GM18861 (cell line): ENCODE measurements at regions not wholly inside any gene's neighbourhood (a gene's known extent, or its start where the extent isn't known, plus 50 kb on each side); places are given as distances from the start of the nearest gene placed in this dataset.

Experiments used
- ATAC-seq: cut with Tn5 transposase; IDR thresholded peaks from one replicate; pipeline ENCODE4 v1.9.1; 2021; ENCODE audit not compliant: unreplicated experiment

GRCh38 chr10:55024713-55025112 lies 223.7 kb upstream of the PCDH15 start:
- ATAC-seq = no peak

- ATAC-seq = no peak
These were observed 218.4 kb upstream of the PCDH15 start for GRCh38 chr10:55019439-55019838.

- no peak for ATAC-seq
These were observed 212.3 kb upstream of the PCDH15 start for GRCh38 chr10:55013318-55013717.

DNA sequence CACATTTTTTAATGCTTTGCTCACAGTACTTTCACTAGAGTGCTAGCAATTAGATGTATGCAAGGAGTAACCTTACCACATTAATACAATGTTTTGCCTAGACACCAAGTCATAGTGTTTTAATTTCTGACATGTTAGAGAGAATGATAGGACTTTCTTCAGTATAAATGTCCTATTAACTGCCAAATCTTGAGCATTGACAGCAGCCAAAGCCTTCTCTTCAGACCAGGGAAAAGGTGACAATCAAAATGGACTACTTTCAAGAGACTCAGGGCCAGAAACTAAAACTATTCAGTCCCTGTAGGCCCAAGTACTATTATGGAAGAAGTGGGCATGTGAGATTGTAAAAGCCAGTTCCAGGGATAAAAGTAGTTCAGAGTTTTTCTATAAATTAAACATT lies 201.4 kb upstream of the PCDH15 start:
- ATAC-seq = no peak

- no peak for ATAC-seq
These were observed 200.4 kb upstream of the PCDH15 start for GRCh38 chr10:55001422-55001821.

GRCh38 chr10:54993148-54993547 lies 192.1 kb upstream of the PCDH15 start:
- ATAC-seq = no peak

- ATAC-seq = no peak
These were observed 184.7 kb upstream of the PCDH15 start for GRCh38 chr10:54985732-54986131.

DNA sequence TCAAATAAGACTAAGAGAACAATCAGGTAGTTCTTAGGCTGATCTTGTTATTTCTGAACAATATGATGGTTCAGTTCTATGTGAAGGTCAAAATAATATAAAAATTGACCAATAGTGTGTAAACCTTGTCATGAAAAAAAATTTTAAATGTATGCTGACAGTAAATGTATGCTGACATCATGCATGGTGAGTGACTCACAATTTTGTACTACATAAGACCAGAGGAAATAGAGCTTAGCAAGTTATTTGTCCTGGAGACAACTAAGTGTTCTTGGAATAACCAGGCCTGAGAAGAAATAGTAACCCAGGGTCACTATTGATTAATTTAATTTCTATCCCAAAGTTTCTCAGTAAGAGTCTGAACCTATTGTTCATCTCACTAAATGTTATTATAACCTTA lies 182.2 kb upstream of the PCDH15 start:
- no peak for ATAC-seq

- ATAC-seq = no peak
These were observed 161.3 kb upstream of the PCDH15 start for GRCh38 chr10:54962134-54962900.

DNA sequence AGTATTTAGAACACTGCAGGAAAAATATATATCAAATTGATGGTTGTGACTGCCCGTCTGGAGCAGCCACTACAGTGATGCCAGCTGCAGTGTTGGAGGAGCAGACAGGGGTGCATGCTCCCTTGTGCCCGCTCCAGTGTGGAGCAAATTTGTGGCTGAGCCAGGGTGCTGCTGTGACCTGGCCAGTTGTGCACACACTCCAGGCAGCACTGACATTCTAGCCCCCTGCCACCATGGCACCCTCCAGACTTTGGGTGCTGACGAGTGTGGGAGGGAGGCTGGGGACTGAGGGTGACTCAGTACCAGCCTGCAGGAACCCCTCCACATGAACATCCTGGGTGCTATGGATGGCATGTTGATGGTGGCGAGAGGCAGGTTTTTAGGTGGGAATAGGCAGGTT lies 160.0 kb upstream of the PCDH15 start:
- ATAC-seq = no peak

GRCh38 chr10:54958844-54959243 lies 157.8 kb upstream of the PCDH15 start:
- ATAC-seq = no peak

DNA sequence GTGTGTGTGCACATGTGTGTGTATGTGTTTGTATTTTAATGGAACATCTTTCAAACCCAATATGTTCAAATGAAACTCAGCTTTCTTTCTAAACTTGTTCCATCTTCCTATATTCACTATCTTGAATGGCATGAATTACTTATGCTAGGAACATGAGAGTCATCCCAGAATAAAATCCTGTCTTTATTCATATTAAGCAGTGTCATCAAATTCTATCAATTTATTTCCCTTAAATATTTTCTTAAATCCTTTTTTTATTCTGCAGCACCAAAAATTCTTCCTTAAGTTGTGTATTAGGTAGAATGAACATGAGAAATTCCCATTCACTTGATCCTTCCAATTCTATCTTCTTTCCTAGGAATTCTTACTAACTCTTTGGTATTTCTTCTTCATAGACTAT lies 146.6 kb upstream of the PCDH15 start:
- ATAC-seq = no peak

DNA sequence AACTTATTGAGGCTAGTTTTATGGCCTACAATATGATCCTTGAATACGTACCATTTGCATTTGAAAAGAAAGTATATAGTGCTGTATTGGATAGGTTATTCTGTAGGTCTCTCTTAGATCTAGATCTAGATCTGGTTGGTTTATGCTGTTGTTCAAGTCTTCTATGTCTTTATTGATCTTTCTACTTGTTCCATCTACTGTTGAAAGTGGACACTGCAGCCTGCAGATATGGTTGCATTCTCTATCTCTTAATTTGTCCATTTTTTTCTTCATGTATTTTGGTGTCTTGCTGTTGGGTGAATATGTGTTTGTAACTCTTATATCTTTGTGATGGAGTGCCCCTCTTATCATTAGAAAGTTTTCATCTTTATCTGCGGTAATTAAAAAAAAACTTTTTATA lies 139.4 kb upstream of the PCDH15 start:
- no peak for ATAC-seq

GRCh38 chr10:54914049-54914448 lies 113.0 kb upstream of the PCDH15 start:
- ATAC-seq = no peak

- no peak for ATAC-seq
These were observed 108.1 kb upstream of the PCDH15 start for GRCh38 chr10:54909165-54909564.

- no peak for ATAC-seq
These were observed 107.0 kb upstream of the PCDH15 start for GRCh38 chr10:54908019-54908418.

GRCh38 chr10:54906940-54907339 lies 105.9 kb upstream of the PCDH15 start:
- ATAC-seq = no peak

- no peak for ATAC-seq
These were observed 104.7 kb upstream of the PCDH15 start for GRCh38 chr10:54905578-54906192.

- no peak for ATAC-seq
These were observed 103.8 kb upstream of the PCDH15 start for GRCh38 chr10:54904833-54905232.

DNA sequence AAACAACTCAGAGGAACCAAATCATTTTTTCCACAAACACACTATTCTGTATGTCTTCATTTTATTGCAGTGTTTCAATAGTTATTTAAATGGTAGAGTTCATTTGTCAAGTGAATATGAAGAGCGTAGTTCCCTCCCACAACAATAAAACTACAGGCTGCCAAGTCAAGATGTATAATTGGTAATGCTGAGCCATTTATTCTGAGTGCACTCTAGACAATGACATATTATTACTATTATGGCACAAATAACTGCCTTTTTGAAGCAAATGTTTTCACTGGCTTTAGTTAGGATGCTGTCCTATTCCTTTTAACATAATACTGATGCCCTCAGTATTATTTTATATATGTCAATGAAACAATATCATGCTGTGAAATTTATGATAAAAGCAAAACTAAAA lies 102.7 kb upstream of the PCDH15 start:
- ATAC-seq = no peak

DNA sequence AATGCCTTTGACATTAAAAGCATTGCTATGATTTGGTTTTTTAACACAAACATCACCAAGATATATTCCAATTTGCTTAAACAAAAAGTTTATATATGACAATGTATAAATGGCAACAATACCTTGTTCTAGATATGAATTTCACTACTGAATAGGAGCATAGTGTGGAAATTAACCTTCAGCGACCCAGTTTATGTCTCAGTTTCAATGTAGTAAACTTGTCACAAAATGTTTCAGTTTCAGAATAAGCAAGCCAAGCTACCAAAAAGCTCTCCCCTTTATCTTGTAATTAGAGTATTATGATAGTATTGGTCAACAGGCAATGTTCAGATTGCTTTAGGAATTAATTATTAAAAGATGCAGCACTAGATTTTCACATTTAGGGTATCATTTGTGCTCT lies 99.6 kb upstream of the PCDH15 start:
- ATAC-seq = peak; percentile 52

- no peak for ATAC-seq
These were observed 80.0 kb upstream of the PCDH15 start for GRCh38 chr10:54880996-54881395.

DNA sequence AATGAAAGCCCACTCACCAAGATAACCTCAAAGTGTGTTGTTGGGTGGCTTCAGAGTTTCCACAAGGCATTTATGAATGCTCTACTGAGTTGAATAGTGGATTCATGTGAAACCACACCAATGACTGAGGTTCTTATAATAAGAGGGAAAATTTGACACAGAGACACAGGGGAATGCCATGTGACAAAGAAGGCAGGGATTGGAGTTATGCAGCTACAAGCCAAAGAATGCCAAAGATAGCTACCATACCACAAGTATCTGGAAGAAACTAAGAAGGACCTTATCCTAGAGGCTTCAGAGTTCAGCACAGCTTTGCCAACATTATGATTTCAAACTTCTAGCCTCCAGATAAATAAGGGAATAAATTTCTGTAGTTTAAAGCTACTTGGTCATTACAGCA lies 68.0 kb upstream of the PCDH15 start:
- no peak for ATAC-seq
